GM19395 (cell line): ENCODE measurements at regions not wholly inside any gene's neighbourhood (a gene's known extent, or its start where the extent isn't known, plus 50 kb on each side); places are given as distances from the start of the nearest gene placed in this dataset.

ENCODE experiments used
- ATAC-seq: cut with Tn5 transposase; IDR thresholded peaks from one replicate; pipeline ENCODE4 v1.9.1; 2021; ENCODE audit warnings: mild to moderate bottlenecking, moderate library complexity; ENCODE audit not compliant: unreplicated experiment

DNA sequence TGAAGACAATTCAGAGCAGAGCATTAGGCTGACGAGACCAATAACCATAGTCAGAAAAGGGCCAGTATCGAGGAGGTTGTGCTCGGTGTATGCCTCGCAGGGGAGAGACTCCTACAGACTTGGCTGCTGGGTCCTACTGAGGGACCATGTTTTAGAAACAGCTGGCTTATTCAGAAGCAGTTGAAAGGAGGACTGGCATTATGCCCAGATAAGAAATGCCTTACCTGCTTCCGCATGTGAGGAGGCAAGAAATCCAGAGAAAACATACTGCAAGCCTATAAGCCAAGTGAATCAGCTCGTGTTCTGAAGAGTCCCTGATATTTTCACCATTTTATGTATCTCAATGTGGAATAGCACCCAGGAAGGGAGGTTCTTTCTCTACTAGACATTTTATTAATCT lies 434.7 kb downstream of the GRB14 start:
- ATAC-seq, result no peak

DNA sequence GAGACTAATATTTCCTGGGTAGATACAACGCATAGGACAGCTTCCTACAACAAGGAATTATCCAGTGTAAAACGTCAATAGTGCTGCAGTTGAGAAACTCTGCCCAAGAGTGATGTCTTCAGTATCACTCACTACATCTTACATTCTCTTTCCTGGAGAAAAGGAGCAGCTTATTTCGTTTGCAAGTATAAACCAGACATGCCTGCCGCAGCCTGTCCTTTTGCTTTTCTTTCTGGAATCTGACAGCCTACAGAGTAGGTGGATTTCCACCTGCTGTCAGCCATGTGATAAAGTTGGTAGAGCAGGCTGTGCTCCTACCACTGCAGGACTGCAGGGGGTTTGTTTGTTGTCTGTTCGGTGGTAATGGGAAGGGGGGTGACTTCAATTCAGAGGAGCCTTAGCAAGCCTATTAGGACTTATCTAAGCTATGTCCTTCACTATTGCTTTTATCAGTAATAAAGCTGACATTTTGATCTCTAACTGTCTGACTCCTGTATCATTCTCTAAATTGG lies 439.1 kb downstream of the GRB14 start:
- ATAC-seq, result no peak

DNA sequence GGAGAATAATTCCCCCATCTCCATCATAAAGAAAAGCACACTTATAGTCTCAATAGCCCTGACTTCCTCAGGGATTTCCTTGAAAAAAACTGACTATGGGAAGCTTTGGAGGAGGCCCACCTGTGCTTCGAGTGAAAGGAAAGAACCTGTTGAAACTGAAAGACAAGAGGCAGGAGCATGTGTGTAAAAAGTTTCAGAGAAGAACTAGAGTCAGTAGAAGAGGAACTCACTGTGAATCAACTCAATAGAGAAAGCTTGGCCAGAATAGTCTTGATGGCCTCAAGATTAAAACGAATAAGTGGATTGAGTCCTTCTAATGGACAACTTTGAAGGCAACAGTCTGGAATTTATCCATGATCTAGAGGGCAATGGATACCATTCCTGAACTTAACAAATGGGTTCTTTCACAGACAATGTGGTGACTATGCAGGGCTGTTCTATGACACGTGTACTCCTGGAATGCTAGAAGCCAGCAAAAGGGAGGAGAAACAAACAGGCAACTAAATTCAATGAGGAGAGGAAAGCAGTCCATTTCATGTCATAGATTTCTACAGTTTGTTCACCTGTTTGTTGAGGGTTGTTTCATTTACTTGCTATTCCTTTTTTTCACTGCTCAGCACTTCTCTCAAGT lies 442.3 kb downstream of the GRB14 start:
- no peak for ATAC-seq

DNA sequence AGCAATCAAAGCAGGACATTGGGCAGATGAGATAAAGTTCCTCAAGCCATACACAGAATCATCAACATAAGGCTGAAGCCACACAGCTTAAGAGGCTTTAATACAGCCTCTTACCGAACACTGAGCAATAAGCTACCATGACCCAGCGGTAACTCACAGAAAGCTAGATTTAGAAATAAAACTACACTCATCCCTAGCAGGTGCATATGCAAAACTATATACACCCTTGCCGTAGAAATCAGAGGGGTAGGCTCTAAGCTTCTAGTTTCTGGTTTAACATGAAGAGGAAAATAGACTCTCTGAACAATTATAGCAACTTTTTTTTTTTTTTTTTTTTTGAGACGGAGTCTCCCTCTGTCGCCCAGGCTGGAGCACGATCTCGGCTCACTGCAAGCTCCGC lies 428.8 kb upstream of the FIGN start:
- ATAC-seq, result no peak

DNA sequence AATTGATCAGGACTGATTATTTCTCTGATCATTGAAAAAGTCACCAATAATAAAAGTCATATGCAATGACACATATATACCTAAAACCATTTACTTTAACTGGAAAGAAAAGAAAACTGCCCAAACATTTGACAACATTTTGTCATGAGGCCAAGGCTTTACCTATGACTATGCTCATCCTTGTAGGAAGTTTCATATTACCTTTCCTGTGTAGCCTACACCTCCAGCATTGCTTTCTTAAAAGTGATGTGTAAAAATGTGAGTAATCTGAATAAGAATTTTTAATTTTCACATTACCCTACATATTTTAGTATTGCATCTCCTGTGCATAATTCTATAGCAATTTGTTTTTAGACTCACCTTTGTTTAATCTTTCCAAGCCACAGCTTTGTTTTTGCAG lies 419.8 kb upstream of the FIGN start:
- ATAC-seq, result no peak

DNA sequence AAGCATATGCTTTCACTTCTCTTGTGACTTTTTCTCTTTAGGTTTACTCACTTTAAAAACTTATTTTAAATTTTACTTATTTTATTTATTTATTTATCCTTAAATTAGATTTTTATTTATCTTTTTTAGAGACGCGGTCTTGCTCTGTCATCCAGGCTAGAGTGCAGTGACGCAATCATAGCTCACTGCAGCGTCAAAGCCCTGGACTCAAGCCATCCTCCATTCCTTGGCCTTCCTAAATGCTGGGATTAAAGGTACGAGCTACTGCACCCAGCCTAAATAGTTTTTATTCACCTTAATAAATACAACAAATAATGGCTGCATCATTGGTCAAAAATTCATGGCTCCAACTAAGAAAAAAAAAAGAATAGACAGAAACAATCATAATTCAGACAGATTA lies 415.7 kb upstream of the FIGN start:
- ATAC-seq, result no peak

DNA sequence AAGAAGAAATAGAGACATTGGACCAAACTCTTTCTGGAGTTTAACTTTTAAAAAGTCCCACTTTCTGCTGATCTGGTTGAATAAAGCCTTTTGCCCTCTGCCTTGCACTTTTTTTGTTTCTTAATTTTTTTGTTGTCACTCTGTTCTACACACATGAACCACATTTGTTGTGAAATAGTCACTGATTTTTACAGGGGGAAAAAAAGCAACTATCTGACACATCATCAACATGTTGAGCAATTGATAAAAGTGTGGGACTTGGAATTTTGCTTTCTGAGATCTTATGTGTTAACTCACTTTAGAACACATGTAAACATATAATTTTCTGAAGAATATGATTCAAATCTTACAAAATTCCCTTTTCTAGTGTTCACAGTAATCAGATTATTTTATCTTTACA lies 414.8 kb upstream of the FIGN start:
- no peak for ATAC-seq

DNA sequence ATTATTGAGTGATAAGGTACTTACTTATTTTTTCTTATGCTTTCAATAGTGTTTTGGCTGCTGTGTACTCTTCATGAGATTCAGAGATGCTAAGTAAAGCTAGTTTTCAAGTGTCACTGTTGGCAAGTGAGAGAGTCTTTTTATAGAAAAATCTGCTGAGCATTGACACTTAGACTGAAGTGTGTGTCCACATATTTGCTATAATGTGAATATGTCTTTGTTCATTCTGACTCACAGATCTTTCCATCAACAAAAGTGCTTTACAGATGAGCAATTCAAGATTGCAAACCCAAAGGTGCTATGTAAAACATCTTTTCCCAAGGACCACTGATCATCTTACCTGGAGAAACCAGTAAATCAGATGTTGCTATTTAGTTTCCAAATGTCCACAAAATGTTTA lies 410.6 kb upstream of the FIGN start:
- no peak for ATAC-seq

DNA sequence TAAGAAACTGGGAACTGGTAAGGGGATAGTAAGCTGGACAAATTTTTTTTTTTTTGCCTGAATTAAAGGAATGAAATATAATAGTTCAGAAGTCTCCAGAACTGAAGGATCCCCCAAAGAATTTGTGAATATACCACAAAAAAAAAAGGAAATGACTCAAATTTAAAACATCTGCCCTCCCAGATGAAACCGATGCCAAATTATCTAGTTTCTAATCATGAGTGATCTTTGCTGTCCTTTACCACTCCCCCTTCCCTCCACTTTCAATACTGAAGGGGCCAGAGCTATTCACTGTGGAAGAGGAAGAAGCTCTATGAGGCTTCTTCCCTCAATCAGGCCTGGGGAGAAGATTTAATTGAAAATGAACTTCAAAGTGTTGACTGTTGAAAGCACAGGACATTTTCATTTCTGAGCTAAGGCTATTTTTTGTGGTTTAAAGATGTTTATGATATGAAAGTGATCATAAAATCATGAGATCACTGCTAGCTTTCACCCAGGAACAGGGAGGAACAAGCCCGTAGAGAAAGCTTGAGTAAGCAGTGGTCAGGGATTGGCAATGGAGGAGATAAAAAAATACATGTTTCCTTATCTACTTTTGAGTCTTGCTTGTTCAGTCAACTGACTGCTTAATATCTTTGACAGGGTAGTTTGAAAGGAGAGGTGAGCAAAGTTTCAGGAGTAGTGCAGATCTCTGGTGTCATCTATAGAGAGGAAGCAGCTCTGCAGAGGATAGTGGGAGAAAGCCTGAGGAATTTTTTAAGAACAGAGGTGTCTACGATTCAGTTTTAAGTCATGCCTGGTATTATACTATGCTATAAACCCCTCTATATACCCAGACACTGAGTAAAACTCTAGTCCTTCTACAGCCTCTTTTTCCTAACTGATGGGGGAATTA lies 409.5 kb upstream of the FIGN start:
- ATAC-seq, result no peak

DNA sequence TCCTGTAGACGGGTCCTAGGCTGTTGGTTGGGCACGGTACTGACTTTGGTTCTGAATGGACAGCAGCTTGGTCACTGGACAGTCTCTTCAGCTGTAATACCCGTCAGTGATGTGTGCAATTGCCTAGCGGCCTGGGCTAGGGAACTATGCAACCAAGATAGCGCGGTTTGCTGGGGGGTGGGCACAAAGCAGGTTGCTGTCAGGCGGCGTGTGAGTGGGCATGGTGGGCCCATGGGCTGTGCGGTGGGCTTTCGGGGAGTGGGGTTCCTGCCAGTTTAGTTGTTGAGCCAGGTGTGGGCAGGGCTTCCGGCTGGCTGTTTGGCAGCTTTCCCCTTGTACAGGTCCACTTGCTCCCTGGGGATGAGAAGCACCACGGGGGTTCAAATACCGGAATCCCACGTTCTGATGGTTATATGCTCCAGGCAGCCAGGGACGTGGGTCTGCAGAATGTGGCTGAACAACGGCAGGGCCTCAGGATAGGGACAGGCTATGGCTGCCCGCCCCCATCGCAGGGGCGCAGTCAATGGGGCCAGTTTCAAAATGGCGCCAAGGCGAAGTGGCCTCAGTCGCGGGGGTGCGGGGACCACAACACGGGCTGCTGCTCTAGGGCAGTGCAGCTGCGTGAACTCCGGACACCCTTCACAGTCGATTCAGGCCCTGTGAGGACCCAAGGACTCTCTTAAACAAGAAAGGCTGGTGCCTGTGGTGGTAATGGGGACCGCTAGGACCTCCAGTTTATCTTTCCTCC lies 407.5 kb upstream of the FIGN start:
- no peak for ATAC-seq

DNA sequence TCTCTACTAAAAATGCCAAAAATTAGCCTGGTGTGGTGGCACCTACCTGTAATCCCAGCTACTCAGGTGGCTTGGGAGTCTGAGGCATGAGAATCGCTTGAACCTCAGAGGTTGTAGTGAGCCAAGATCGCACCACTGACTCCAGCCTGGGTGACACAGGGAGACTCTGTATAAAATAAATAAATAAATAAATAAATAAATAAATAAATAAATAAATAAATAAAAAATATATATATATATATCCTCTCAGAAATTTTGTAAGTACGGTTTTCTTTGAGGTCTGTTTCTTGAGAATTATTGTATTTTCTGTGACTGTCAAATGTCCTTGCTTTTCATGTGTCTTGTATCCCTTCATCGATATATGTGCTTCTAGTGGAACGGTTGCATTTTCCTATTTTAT lies 406.9 kb upstream of the FIGN start:
- ATAC-seq, result no peak

DNA sequence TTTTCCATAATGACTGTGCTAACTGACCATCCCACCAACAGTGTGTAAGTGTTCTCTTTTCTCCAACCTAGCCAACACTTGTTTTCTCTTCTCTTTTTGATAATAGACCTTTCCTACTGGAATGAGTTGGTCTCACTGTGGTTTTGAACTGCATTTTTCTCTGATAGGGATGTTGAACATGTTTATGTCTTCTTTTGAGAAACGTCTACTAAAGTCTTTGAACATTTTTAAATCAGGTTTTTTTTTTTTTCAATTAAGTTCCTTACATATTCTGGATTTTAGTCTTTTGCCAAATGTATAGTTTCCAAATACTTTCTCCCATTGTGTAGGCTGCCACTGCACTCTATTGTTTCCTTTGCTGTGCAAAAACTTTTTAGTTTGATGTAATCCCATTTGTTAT lies 405.5 kb upstream of the FIGN start:
- ATAC-seq, result no peak

DNA sequence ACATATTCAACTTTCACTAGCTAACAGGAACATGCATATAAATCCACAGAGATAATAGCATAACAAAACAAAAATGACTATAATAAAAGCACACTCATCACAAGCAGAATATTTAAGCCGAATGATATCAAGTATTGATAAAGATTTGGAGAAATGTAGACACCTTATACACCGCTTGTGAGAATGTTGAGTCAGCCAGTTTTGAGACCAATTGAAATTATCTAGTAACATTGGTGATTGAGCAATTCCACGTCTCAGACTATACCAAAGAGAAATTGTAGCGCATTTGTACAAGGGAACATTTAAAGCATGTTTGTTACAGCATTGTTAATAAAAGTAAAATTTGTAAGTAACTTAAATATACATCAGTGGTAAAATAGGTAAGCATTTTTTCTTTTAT lies 402.9 kb upstream of the FIGN start:
- ATAC-seq, result no peak

DNA sequence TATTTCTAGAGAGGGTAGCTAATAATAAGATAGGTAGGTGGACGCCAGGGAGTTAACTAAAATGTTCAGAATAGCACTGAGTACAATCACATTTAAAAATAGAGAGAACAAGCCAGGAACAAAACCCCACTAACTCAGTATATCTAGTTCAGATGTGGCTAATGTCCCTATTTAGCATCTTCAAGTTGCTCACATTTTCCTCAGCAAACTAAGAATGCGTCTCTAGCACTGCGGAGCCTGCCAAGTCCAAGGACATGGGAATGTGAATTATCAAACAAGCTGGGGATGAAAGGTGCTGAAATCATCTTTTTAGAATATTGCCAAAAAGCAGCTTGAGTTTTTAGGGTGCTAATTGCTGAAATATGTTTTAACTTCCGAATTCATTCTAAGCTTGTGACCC lies 398.5 kb upstream of the FIGN start:
- ATAC-seq, result no peak

DNA sequence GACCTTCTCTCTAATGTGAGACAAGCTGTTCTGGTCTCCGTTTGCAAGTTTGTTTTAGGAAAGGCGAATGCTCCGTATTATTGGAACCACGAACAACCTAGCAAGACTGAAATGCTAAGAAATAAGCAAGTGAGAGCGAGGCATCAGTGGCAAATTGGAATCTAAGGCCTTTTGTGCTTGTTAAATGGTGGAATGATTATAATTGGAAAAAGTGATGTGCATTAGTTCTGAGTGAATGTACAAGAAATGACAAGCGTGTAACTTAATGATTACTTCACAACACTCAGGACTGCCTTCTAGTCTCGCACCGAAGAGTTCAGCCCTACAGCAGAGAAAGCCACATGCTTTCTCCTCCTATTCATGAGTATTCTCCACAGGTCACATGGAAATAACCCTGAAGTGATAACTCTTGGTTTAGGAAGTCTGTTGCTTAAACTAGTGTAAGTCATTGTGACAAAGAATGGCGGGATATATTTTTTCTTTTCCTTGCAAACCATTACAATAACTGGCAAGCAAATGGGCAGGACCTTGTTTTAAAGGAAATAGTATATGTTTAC lies 392.2 kb upstream of the FIGN start:
- no peak for ATAC-seq

DNA sequence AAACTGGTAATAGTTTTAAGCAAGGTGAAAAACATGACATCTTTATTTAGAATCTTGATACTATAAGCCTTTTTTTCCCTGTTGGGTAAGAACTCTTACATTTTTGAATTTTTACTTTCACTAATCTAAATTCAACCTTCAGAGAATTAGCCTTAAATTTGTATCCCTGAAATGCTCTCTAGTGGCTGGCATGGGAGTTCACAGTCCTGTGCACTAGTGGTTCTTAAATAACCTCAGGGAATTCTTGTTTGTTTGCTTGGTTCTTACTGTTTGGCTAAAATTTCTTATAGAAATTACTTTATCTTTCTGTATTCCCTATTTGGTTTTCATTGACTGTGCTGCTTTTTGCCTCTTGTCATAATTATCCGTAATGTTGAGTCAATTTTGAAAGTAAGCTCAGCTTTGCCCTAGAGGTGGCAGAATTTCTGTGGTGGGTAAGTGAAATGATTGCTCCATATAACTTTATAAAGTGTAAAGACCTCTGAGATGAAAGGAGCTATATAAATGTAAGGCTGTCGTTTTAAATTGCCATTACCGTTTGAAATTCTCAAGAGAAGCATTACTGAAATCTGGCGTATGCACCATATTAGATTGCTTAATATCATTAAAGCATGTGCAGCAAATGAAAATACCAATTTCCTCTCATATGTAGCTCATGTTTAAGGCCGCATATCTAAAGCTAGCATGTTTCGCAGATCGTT lies 391.3 kb upstream of the FIGN start:
- ATAC-seq, result no peak

DNA sequence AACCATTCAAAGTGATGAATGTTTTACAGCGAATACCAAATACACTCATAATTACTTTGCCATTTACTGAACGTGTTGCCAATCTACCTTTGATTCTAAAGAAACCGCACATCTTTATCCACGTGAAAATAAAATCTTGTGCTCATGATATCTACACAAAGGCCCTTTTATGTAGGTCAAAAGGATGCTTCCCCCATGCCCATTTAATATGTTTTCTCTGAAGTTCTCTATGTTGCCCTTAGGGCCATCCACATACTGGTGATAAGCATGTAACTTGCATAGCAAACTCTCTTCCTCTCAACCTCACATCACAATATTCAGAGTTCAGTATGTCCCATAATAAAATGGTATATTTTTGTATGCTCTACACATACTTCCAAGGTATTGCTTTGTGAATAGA lies 380.0 kb upstream of the FIGN start:
- ATAC-seq, result no peak

DNA sequence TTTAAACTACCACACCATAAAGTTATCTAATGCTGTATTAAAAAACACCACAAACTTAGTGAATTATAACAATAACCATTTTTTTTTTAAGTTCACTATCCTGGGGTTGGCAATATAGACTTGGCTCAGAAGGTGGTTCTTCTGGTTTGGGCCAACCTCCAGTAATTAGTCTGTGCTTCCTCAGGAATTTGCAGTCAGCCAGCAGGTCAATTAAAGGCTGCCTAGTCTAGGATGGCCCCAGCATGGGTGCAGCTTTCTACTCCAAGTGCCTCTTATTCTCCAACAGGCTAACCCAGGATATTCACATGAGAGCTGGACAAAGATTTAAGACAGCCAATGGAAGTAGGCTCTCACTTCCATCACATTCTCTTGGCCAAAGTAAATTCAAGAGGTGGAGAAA lies 379.1 kb upstream of the FIGN start:
- no peak for ATAC-seq

DNA sequence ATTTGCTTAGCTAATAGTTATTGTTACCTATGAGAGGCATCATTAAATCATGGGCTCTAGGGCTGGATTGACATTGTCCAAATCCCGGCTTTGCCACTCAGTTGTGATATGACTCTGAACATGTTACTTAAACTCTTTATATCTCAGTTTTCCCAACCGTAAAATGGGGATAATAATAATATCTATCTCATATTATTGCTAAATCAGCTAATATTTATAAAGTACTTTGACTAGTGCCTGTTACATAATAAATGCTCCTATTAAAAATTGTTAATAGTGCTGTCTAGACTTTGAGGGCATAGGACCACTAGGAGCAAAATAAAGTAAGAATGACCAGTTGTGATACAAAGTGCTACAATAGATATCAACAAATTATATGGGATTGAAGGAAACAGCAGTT lies 376.3 kb upstream of the FIGN start:
- no peak for ATAC-seq

DNA sequence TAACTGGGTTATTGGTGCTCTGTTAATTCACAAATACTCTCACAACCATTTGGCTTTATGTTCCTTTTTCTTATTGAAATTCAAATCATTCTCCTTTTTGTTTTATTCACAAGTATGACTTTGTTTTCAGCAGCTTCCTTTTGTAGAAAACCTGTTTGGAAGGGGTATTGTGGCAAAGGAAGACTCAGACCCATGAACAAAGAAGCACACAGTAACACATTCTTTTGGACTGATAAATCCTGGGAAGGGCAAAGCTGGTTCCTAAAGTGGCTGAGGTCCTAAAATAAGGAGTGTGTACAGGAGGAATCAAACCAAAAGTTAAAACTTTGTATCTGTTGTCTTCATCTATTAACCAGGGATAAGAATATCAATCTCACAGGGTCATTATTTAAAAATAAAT lies 374.7 kb upstream of the FIGN start:
- no peak for ATAC-seq

DNA sequence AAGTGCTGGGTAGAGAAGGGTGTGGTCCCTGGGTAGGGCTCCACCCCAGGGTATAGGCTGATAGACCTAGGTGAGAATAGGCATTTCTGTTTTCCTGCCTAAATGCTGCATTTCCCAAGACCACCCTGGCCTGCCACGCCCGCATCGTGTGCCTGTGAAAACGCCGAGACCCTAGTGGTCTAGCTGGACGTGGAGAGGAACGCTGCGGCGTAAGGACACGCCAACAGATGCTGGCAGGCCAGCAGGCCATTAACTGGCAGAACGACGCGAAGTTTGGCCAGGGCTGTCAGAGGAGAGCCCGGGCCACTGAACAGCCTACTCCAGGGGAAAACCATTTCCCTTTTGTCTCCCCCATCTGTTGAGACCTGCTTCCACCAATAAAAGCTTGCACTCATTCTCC lies 373.2 kb upstream of the FIGN start:
- no peak for ATAC-seq
